Upper lobe of left lung (tissue), 4 donors: ENCODE measurements at regions not wholly inside any gene's neighbourhood (a gene's known extent, or its start where the extent isn't known, plus 50 kb on each side); places are given as distances from the start of the nearest gene placed in this dataset.
"Not testable (repeated sequence)": the region's sequence is repeated elsewhere in the genome, so short reads cannot be mapped to it uniquely, and the experiment has no call there.

Experiments used
- CTCF ChIP-seq, 6 experiments: fragments of 450-650 bp in 4 of 6; fragments of 200-600 bp in 2 of 6; sonication (generic) in 2 of 6; IDR thresholded peaks; one replicate each; pipeline ENCODE4 v1.5.1; 2016 to 2019; ENCODE audit warnings: antibody characterized with exemption in 6 of 6
- POLR2A ChIP-seq, 4 donors: fragments of 450-650 bp; IDR thresholded peaks; one replicate each; pipeline ENCODE4 v1.5.1; 2016 to 2017; ENCODE audit warnings: antibody characterized with exemption in 4 of 4, mild to moderate bottlenecking in 2 of 4
- POLR2AphosphoS5 ChIP-seq, 2 donors: sonication (generic); formaldehyde crosslinking; IDR thresholded peaks; one replicate each; pipeline ENCODE4 v1.5.1; 2017; ENCODE audit warnings: antibody characterized with exemption in 2 of 2

- TF ChIP-seq CTCF, POLR2AphosphoS5, POLR2A (IDR thresholded peaks at IDR 0.05): not testable (repeated sequence)
Observed at GRCh38 chr4:1581164-1581894, 102.8 kb downstream of the FAM53A start.
